NCI-H345 treated with DMSO at 0.1 percent for 48 hours (cell line): ENCODE measurements at regions not wholly inside any gene's neighbourhood (a gene's known extent, or its start where the extent isn't known, plus 50 kb on each side); places are given as distances from the start of the nearest gene placed in this dataset.
"Not testable (repeated sequence)": the region's sequence is repeated elsewhere in the genome, so short reads cannot be mapped to it uniquely, and the experiment has no call there.

Experiments
- DNase-seq: peaks from one replicate; lab custom pipeline; 2025; ENCODE audit not compliant: unreplicated experiment; lab: John Stamatoyannopoulos, UW

DNA sequence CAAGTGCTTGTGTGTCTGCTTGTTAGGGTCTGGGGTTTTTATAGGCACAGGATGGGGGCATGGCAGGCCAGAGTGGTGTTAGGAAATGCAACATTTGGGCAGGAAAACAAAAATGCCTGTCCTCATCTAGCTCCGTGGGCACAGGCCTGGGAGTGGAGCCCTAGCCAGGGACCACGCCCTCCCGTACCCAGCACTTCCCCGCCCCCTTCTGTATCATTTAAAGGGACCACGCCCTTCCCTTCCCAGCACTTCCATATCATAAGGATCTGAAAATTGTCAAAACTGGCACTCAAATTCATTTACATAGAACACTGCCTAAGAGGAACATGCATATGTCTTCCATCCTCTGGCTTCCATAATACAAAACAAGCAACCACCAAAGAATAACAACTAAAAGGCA is 185.8 kb downstream of the B3GLCT start:
- DNase-seq, result no peak

DNA sequence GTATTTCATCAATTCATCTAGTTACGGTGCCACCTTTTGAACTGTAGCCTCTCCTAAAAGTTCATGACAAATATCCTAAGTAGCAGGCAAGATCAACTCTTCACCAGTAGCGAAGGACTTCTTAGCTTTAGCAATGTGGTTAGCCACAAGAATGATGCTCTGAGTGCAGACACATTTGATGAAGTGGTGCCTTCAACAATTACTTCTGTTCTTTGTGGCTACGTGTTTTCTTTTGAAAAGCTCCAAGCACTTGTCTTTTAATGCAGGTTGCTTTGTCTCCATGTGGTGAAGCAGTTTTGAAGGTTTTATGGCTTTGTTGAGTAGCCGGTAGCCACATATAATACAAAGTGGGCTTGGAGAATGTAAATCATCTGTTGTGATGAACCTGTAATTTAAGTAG is 194.7 kb downstream of the B3GLCT start:
- DNase-seq, result no peak

GRCh38 chr13:31395090-31395489 is 195.3 kb downstream of the B3GLCT start:
- DNase-seq, result no peak

DNA sequence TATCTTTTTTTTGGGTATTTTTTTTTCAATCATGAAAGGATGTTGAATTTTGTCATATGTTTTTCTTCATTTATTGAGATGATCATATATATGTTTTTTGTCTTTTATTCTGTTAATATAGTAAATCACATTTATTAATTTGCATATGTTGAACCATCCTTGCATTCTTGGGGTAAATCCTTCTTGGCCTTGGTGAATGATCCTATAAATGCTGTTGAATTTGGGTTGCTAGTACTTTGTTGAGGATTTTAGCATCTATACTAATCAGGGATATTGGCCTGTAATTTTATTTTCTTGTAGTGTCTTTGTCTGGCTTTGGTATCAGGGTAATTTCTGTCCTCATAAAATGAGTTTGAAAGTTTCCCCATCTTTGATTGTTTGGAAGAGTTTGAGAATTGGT is 199.9 kb downstream of the B3GLCT start:
- no peak for DNase-seq

GRCh38 chr13:31403711-31404110 is 203.9 kb downstream of the B3GLCT start:
- DNase-seq, result not testable (repeated sequence)

DNA sequence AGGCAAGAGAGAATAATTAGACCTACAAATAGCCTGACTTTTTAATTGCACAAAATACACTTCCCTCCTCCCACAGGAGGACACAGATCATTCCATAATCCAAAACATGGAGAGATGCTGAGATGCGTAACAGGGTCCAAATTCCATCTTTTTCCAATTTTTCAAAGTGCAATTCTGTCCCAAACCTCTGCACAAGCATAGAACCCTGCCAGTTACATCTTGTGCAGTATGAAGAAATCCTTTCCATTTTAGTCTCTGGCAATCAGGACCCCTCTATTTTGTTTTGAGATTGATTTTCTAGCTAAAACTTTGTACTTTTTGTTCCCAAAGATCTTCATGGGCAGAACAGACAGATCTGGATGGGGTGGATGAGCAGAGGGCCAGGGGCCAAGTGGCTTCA is 209.2 kb downstream of the B3GLCT start:
- DNase-seq, result no peak

- DNase-seq, result no peak
Measured at GRCh38 chr13:31409678-31410356, 210.0 kb downstream of the B3GLCT start.

GRCh38 chr13:31413516-31413915 is 213.7 kb downstream of the B3GLCT start:
- DNase-seq, result no peak

GRCh38 chr13:31416066-31416465 is 216.3 kb downstream of the B3GLCT start:
- no peak for DNase-seq

GRCh38 chr13:31418186-31418585 is 218.4 kb downstream of the B3GLCT start:
- no peak for DNase-seq

DNA sequence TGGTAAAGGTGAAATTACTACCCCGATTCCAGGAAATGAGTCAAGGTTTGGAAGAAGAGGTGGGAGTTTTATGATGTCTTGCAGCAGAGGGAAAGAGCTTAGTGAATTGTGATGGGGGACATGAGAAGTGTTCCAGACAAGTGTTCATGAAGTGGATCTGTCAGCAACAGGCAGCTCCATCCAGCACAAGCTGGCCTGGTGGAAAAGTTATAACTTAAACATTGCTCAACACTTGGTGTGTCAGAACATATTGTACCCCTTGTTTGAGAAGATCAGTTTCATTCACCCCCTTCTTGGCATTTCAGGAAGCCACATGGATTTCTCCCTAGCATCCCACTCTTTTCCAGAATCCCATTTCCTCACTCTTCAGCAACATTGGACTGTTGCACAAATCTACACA is 222.0 kb downstream of the B3GLCT start:
- no peak for DNase-seq

DNA sequence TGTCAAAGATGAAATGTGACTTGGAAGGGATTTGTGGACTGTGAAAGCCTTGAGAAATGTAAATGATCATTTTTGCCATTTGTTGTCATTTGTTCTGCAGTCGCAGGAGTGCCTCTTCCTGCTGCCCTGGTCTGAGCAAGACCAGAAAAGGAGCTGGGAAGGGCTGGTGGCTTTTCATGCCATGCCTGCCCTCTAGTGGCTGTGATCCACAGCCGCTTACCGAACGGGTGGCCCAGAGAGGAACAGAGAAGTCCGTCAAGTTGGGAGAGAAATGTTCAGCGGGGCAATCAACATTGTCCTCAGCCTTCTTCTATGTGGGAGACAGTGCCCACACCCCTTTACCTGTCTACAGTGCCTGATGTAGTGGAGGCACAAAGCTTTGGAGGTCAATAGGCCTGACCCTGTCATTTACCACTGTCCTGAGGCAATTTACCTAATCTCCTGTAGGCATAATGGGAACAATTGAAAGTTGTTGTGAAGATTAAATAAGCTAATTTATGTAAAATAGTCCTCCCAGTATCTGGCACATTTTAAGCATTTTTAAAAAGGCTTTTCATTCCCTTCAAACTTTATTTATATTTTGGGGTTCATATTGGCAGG is 224.5 kb downstream of the B3GLCT start:
- peak; percentile 36 for DNase-seq

- DNase-seq, result no peak
Measured at GRCh38 chr13:31426395-31426794, 226.6 kb downstream of the B3GLCT start.

GRCh38 chr13:31427151-31428100 is 227.7 kb downstream of the B3GLCT start:
- DNase-seq, result no peak

DNA sequence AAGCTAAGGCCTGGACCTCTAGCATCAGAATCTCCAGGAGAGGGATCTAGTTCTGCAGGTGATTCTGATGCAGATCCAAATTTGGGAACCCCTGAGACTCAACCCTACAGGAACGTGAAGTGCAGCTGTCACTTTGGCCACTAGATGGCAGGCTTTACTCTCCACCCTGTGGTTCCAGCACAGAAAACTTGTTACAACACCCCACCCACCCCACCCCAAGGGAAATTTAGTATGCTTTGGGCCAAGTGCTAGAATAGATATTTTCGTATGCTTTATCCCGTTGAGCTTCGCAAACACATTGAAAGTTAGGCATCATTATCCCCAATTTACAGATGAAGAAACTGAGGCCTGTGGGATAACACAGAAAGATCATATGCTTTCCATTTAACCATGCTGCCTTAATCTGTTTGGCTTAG is 232.0 kb downstream of the B3GLCT start:
- no peak for DNase-seq

DNA sequence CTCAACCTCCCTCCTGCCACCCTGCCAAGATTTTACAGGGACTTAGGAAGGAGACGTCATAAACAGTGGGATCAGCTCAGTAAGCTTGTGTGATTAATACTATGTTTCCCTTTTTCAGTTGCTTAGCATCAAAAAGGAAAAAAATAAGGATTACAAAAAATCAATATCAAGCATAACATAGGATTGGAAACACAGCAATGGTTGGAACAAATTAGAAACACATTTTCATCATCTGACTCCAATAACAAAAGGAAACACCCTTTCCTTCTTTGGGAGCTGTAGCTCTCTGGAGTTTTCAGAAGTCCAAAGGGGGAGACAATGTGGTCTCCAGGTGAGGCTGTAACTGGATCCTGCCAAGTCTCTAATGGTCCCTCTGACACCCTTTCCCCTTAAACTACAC is 233.4 kb downstream of the B3GLCT start:
- no peak for DNase-seq

DNA sequence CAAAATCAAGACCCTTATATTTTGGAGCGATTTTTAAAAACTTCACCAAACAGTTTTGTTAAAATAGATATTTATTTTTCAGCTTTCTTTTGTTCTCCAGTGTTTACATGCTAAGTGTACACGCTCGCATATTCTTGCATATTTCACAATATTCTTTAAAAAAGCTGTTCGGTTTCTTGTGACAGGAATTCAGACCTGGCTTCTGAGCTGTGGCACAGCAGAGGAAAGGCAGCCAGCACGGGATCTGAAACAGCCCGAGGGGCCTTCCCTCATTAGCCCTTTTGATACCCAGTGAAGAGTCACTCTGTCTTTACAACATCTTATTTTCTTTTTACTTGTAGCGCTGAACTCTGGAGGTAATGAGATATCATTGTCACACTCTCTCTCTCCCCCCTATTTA is 234.0 kb downstream of the B3GLCT start:
- DNase-seq, result no peak

GRCh38 chr13:31434613-31435012 is 234.8 kb downstream of the B3GLCT start:
- DNase-seq, result no peak

DNA sequence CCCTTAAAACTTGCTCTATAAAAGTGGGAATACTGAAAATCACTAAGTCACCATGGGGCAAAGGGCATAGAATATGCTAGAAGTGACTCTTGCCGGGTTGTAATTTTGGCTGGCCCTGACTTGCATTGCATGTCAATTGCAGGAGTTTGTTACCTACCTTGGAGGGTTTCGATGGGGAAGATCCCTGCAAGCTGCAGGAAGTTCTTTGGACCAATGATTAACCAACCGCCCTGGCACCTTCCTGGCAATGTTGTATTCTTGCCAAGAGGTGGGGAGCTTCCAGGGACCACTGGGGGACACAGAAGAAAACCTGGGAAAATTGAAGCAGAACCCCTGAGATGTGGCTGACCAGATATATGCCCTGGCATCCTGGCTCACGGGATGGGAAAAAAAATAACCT is 235.8 kb downstream of the B3GLCT start:
- no peak for DNase-seq

- no peak for DNase-seq
Measured at GRCh38 chr13:31436478-31436877, 236.7 kb downstream of the B3GLCT start.

GRCh38 chr13:31437975-31438374 is 238.2 kb downstream of the B3GLCT start:
- no peak for DNase-seq

DNA sequence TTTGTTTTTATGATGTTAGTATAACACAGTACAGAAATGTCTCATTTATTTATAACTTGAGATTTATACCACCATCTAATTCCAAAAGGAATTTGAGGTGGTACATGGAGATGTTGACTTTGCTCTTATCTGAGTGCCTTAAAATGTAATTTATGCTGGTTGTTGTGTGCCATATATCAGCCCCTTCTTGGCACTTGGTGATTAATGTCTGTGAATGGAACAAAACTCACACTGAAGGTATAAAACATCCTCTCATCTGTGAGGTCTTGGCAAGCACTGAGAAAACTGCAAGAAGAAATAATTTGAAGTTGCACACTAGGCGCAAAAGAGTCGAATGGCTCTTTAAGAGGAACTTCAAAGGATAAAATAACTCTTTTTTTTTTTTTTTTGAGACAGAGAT is 240.4 kb downstream of the B3GLCT start:
- DNase-seq, result no peak
